ENCODE measurements at regions not wholly inside any gene's neighbourhood (a gene's known extent, or its start where the extent isn't known, plus 50 kb on each side); places are given as distances from the start of the nearest gene placed in this dataset.

DNA sequence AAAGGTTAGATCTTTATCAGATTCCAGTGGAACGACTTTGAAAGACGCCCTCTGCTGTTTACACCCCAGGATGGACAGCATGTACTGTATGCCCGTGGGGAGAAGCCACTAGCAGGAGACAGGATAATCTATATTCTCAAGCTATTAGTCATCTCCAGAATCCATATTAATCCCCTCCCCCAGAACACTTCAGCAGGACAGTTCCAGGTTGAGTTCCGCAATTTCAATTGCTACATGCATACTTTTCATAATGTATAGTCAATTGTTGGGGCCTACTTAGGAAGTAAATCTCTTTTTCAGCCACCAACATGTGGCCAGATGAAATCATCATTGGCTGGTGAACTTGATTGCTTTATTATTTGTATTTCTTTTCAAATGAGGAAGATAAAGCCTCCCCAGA is 313.1 kb upstream of the SMIM30 start:
- Mint-ChIP-seq H3K9me3 (no peaks in the 10 kb centered on the region), H3K4me1 (no peaks in the 10 kb centered on the region), H3K27me3 (ENCODE audit: low read depth) (no peaks in the 10 kb centered on the region), H3K27ac (no peak overlapping the region), H3K4me3 (no peak overlapping the region), H3K36me3 (no peaks in the 10 kb centered on the region)
- ChIA-PET CTCF (interaction anchor here (2.0 kb wide), 1 partner anchor 272 kb away, joined by 4 read pairs; no protein-coding TSS in a partner anchor), POLR2A (no interaction called here)
- ATAC-seq (no peak), DNase-seq (ENCODE audit: low spot score) (no peak)
- TF ChIP-seq ZNF317 (CRISPR knock-in tag; IDR thresholded peaks at IDR 0.05; ENCODE audit: borderline replicate concordance, low read depth) (no peak), FOXJ3 (CRISPR knock-in tag; IDR thresholded peaks at IDR 0.05; ENCODE audit: borderline replicate concordance) (no peak), ZNF423 (CRISPR knock-in tag; IDR thresholded peaks at IDR 0.05) (no peak), ZNF138 (CRISPR knock-in tag; conservative IDR thresholded peaks at IDR 0.05) (no peak), NFATC4 (CRISPR knock-in tag; IDR thresholded peaks at IDR 0.05) (no peak), SP1 (CRISPR knock-in tag; conservative IDR thresholded peaks at IDR 0.05) (no peak), EMX1 (CRISPR knock-in tag; IDR thresholded peaks at IDR 0.05) (no peak), MXD4 (CRISPR knock-in tag; IDR thresholded peaks at IDR 0.05; ENCODE audit: borderline replicate concordance) (no peak), ZNF121 (CRISPR knock-in tag; IDR thresholded peaks at IDR 0.05) (no peak), ZBTB21 (CRISPR knock-in tag; IDR thresholded peaks at IDR 0.05; ENCODE audit: borderline replicate concordance) (no peak), ELF4 (CRISPR knock-in tag; IDR thresholded peaks at IDR 0.05; ENCODE audit: low read depth) (no peak), CREM (CRISPR knock-in tag; IDR thresholded peaks at IDR 0.05) (no peak)
- TF ChIP-seq, protein P1, sequence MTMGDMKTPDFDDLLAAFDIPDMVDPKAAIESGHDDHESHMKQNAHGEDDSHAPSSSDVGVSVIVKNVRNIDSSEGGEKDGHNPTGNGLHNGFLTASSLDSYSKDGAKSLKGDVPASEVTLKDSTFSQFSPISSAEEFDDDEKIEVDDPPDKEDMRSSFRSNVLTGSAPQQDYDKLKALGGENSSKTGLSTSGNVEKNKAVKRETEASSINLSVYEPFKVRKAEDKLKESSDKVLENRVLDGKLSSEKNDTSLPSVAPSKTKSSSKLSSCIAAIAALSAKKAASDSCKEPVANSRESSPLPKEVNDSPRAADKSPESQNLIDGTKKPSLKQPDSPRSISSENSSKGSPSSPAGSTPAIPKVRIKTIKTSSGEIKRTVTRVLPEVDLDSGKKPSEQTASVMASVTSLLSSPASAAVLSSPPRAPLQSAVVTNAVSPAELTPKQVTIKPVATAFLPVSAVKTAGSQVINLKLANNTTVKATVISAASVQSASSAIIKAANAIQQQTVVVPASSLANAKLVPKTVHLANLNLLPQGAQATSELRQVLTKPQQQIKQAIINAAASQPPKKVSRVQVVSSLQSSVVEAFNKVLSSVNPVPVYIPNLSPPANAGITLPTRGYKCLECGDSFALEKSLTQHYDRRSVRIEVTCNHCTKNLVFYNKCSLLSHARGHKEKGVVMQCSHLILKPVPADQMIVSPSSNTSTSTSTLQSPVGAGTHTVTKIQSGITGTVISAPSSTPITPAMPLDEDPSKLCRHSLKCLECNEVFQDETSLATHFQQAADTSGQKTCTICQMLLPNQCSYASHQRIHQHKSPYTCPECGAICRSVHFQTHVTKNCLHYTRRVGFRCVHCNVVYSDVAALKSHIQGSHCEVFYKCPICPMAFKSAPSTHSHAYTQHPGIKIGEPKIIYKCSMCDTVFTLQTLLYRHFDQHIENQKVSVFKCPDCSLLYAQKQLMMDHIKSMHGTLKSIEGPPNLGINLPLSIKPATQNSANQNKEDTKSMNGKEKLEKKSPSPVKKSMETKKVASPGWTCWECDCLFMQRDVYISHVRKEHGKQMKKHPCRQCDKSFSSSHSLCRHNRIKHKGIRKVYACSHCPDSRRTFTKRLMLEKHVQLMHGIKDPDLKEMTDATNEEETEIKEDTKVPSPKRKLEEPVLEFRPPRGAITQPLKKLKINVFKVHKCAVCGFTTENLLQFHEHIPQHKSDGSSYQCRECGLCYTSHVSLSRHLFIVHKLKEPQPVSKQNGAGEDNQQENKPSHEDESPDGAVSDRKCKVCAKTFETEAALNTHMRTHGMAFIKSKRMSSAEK (CRISPR knock-in tag; IDR thresholded peaks at IDR 0.05; ENCODE audit: borderline replicate concordance), result no peak
- TF ChIP-seq, protein P2, sequence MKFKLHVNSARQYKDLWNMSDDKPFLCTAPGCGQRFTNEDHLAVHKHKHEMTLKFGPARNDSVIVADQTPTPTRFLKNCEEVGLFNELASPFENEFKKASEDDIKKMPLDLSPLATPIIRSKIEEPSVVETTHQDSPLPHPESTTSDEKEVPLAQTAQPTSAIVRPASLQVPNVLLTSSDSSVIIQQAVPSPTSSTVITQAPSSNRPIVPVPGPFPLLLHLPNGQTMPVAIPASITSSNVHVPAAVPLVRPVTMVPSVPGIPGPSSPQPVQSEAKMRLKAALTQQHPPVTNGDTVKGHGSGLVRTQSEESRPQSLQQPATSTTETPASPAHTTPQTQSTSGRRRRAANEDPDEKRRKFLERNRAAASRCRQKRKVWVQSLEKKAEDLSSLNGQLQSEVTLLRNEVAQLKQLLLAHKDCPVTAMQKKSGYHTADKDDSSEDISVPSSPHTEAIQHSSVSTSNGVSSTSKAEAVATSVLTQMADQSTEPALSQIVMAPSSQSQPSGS (CRISPR knock-in tag; IDR thresholded peaks at IDR 0.05; ENCODE audit: borderline replicate concordance, low read depth), result no peak
- TF ChIP-seq, protein P3, sequence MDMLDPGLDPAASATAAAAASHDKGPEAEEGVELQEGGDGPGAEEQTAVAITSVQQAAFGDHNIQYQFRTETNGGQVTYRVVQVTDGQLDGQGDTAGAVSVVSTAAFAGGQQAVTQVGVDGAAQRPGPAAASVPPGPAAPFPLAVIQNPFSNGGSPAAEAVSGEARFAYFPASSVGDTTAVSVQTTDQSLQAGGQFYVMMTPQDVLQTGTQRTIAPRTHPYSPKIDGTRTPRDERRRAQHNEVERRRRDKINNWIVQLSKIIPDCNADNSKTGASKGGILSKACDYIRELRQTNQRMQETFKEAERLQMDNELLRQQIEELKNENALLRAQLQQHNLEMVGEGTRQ (CRISPR knock-in tag; IDR thresholded peaks at IDR 0.05), result no peak
- TF ChIP-seq, protein P4, sequence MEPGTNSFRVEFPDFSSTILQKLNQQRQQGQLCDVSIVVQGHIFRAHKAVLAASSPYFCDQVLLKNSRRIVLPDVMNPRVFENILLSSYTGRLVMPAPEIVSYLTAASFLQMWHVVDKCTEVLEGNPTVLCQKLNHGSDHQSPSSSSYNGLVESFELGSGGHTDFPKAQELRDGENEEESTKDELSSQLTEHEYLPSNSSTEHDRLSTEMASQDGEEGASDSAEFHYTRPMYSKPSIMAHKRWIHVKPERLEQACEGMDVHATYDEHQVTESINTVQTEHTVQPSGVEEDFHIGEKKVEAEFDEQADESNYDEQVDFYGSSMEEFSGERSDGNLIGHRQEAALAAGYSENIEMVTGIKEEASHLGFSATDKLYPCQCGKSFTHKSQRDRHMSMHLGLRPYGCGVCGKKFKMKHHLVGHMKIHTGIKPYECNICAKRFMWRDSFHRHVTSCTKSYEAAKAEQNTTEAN (CRISPR knock-in tag; IDR thresholded peaks at IDR 0.05), result no peak
- TF ChIP-seq, protein P5, sequence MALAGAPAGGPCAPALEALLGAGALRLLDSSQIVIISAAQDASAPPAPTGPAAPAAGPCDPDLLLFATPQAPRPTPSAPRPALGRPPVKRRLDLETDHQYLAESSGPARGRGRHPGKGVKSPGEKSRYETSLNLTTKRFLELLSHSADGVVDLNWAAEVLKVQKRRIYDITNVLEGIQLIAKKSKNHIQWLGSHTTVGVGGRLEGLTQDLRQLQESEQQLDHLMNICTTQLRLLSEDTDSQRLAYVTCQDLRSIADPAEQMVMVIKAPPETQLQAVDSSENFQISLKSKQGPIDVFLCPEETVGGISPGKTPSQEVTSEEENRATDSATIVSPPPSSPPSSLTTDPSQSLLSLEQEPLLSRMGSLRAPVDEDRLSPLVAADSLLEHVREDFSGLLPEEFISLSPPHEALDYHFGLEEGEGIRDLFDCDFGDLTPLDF (CRISPR knock-in tag; IDR thresholded peaks at IDR 0.05), result no peak
- TF ChIP-seq, protein P6, sequence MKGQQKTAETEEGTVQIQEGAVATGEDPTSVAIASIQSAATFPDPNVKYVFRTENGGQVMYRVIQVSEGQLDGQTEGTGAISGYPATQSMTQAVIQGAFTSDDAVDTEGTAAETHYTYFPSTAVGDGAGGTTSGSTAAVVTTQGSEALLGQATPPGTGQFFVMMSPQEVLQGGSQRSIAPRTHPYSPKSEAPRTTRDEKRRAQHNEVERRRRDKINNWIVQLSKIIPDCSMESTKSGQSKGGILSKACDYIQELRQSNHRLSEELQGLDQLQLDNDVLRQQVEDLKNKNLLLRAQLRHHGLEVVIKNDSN (CRISPR knock-in tag; IDR thresholded peaks at IDR 0.05), result no peak

Measured in WTC11 (cell line).